Psoas muscle (tissue), 7 donors: ENCODE measurements at regions not wholly inside any gene's neighbourhood (a gene's known extent, or its start where the extent isn't known, plus 50 kb on each side); places are given as distances from the start of the nearest gene placed in this dataset.

Source experiments
- ATAC-seq, 4 donors: fragments of 200-7000 bp; cut with Tn5 transposase; one replicate each; pipeline ENCODE4 v1.9.1; 2020; ENCODE audit warnings: moderate library complexity in 3 of 4, mild to moderate bottlenecking in 2 of 4
- DNase-seq, 2 donors: peaks; one replicate each; pipeline ENCODE4 v3.0.0-alpha.2; 2020
- H3K27ac ChIP-seq: fragments of 200-600 bp; one replicate; pipeline ENCODE4 v1.8.0; 2022
- H3K27me3 ChIP-seq, 3 donors: fragments of 200-600 bp in 1 of 3; one replicate each; pipeline versions ENCODE4 v1.6.1 to v1.8.0; 2013 to 2022; ENCODE audit warnings: low read length in 2 of 3, mild to moderate bottlenecking in 2 of 3, moderate library complexity in 1 of 3; ENCODE audit not compliant: insufficient read depth in 3 of 3
- H3K36me3 ChIP-seq, 2 donors: fragments of 200-600 bp in 1 of 2; one replicate each; pipeline versions ENCODE4 v1.6.1 to v1.8.0; 2013 to 2022; ENCODE audit warnings: low read depth in 1 of 2, mild to moderate bottlenecking in 1 of 2, moderate library complexity in 1 of 2; ENCODE audit not compliant: insufficient read depth in 1 of 2
- H3K4me1 ChIP-seq: fragments of 200-600 bp; one replicate; pipeline ENCODE4 v1.8.0; 2022
- H3K4me3 ChIP-seq: fragments of 200-600 bp; one replicate; pipeline ENCODE4 v1.8.0; 2022; ENCODE audit warnings: mild to moderate bottlenecking
- H3K9me3 ChIP-seq: fragments of 200-600 bp; one replicate; pipeline ENCODE4 v1.8.0; 2022
- CTCF ChIP-seq: fragments of 200-600 bp; IDR thresholded peaks from one replicate; pipeline ENCODE4 v1.8.0; 2022; ENCODE audit warnings: antibody characterized with exemption
- WGBS, 3 donors: extraction: QIAGEN DNeasy Blood & Tissue Kit; methylation state at CpG; one replicate each; pipeline versions ENCODE4 v1.1.6 to v1.1.7; 2013; 5-methylcytosine and 5-hydroxymethylcytosine counted together
- intact Hi-C, 2 donors: fragments of 100-400 bp; cut with DNase I; formaldehyde crosslinking; loops; one replicate each; pipeline versions ENCODE4 v1.11.0 to v1.14.2; 2022
- donor health status: healthy with polysubstance abuse.
- donor health status: DM: no; HTN: no; CAD: no; lungs with moderate emphysema.
- donor health status: Bipolar disorder and iron deficiency.
- donor health status: healthy.
- donor health status: DM: yes; HTN: yes; CAD: no.
- donor health status: DM: no; HTN: no; CAD: no.
- donor health status: DM: yes; HTN: yes; CAD: no.

DNA sequence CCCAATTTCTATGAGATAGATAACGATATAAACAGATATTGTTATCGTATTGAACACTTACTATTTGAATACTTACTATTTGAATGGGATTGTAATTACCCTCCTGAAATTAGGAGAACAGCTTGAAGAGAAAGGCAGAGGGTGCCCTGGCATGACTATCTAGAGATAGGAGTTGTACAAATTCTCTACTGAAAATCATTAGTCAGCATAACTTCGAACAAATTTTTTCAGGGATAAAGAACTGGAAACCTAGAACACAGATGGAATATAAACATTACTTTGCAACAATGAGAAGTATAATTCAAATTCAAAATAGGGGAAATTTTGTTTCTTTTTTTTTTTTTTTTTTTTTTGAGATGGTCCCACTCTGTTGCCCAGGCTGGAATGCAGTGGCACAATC is 1096.8 kb downstream of the C4orf33 start:
- H3K4me3 ChIP-seq, result no peak overlapping the region
- WGBS, 3 donors, result 93 to 95% (median 93%) methylated on average over 3 of the region's 3 CpGs
- H3K27ac ChIP-seq, result no peak overlapping the region
- H3K36me3 ChIP-seq, result no peaks in the 10 kb centered on the region
- H3K4me1 ChIP-seq, result no peaks in the 10 kb centered on the region
- DNase-seq (no peak), ATAC-seq (no peak)
- no peaks in the 10 kb centered on the region for H3K27me3 ChIP-seq
- TF ChIP-seq CTCF, result no peak
- no peaks in the 10 kb centered on the region for H3K9me3 ChIP-seq
- intact Hi-C loops, result no loop called here

DNA sequence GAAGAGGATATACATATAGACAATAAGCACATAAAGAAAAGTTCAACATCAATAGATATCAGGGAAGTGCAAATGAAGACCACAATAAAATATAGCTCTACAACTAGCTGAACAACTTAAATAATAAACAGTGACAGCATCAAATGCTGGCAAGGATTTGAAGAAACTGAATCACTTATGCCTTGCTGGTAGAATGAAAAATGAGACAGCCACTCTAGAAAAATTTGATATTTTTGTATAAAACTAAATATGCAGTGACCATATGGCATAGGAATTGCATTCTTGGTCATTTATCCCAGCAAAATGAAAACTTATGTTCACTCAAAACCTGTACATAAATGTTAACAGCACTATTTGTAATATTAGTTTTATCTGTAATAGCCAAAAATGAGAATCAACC is 1102.0 kb downstream of the C4orf33 start:
- no peak for TF ChIP-seq CTCF
- no peak for ATAC-seq

DNA sequence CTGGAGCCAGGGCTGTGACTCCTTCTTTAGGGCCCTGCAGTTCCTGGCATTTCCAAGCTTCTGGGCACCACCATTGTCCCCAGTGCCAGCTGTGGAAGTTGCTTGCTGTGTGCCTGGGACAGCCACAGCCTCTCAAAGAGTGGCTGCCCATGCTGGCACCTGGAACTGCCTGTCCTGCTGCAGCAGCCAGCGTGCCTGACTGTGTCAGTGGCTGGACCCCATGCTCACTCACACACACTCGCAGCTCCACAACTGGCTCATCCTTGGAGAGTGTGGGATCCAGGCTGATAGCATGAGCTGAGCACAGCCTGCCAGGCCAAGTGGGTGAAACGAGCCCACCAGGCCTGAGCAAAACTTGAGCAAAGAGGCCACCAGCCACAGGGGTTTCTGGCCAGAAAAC is 1107.6 kb downstream of the C4orf33 start:
- Histone ChIP-seq H3K4me3 (no peak overlapping the region), H3K27ac (no peak overlapping the region), H3K36me3 (no peaks in the 10 kb centered on the region), H3K4me1 (no peaks in the 10 kb centered on the region), H3K27me3 (no peaks in the 10 kb centered on the region), H3K9me3 (no peaks in the 10 kb centered on the region)
- WGBS, 3 donors, result 54 to 57% (median 55%) methylated on average over 3 of the region's 3 CpGs
- DNase-seq (no peak), ATAC-seq (no peak)
- TF ChIP-seq CTCF, result no peak
- intact Hi-C loops, result no loop called here

More for the DNA sequence above, 1102.0 kb downstream of the C4orf33 start:
- DNase-seq, result no peak
- Histone ChIP-seq H3K4me3 (no peak overlapping the region), H3K27me3 (no peaks in the 10 kb centered on the region), H3K9me3 (no peaks in the 10 kb centered on the region), H3K27ac (no peak overlapping the region), H3K36me3 (no peaks in the 10 kb centered on the region), H3K4me1 (no peaks in the 10 kb centered on the region)
- intact Hi-C loops, result no loop called here

- Histone ChIP-seq H3K27ac (no peak overlapping the region), H3K4me3 (no peak overlapping the region), H3K36me3 (no peaks in the 10 kb centered on the region), H3K27me3 (no peaks in the 10 kb centered on the region), H3K4me1 (no peaks in the 10 kb centered on the region), H3K9me3 (no peaks in the 10 kb centered on the region)
- intact Hi-C loops, result no loop called here
- WGBS, 3 donors, result 4 to 10% (median 4%) methylated on average over 1 of the region's 1 CpG
- DNase-seq (no peak), ATAC-seq (no peak)
- no peak for TF ChIP-seq CTCF
Observed at GRCh38 chr4:130210864-130211263, 1114.9 kb downstream of the C4orf33 start.

DNA sequence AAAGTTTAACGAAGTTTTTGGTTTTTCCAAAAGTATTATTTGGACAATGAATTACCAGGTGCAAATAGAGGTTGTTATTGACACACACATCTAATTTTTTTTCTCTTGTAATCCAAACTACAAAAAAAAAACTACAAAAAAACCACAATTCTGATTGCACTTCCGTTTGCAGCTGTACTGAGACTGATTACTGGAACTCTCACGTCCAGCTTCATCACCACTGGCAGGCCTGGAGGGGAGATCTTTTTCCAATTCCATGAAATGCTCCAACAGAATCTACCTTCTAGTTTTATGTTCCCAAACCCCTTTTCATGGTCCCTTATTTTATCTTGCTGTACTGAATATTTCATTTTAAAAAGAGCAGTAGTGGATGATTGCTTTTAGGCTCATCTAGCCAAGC is 1118.3 kb downstream of the C4orf33 start:
- DNase-seq, result no peak
- 31 to 48% (median 33%) methylated on average over 3 of the region's 3 CpGs for WGBS, 3 donors
- H3K36me3 ChIP-seq, result no peaks in the 10 kb centered on the region
- ATAC-seq, result no peak
- no peaks in the 10 kb centered on the region for H3K27me3 ChIP-seq
- no peak for TF ChIP-seq CTCF
- H3K4me3 ChIP-seq, result no peak overlapping the region
- no peaks in the 10 kb centered on the region for H3K4me1 ChIP-seq
- no peaks in the 10 kb centered on the region for H3K9me3 ChIP-seq
- intact Hi-C loops, result no loop called here
- no peak overlapping the region for H3K27ac ChIP-seq
